Stimulated activated CD4-positive, alpha-beta T cell treated with anti-CD3 and anti-CD28 coated beads, Interleukin-2, amount 100 ng/mL, for 24 hours (primary cell): ENCODE measurements at regions not wholly inside any gene's neighbourhood (a gene's known extent, or its start where the extent isn't known, plus 50 kb on each side); places are given as distances from the start of the nearest gene placed in this dataset.
"Not testable (repeated sequence)": the region's sequence is repeated elsewhere in the genome, so short reads cannot be mapped to it uniquely, and the experiment has no call there.

ENCODE experiments used
- DNase-seq, 2 donors: peaks; one replicate each; pipeline ENCODE4 v3.0.0-alpha.2; 2020

GRCh38 chr6:63441266-63441956, 121.6 kb upstream of the LGSN start:
- peak in 1 of 2 donors; percentile 4 for DNase-seq

GRCh38 chr6:63442870-63443269, 123.1 kb upstream of the LGSN start:
- DNase-seq, result no peak

- no peak for DNase-seq
Observed at GRCh38 chr6:63444768-63445167, 125.0 kb upstream of the LGSN start.

GRCh38 chr6:63446405-63446804, 125.9 kb upstream of the LOC128125822 start:
- no peak for DNase-seq

GRCh38 chr6:63447134-63447533, 125.1 kb upstream of the LOC128125822 start:
- DNase-seq, result no peak

GRCh38 chr6:63448229-63448628, 124.1 kb upstream of the LOC128125822 start:
- no peak for DNase-seq

GRCh38 chr6:63449714-63450113, 122.6 kb upstream of the LOC128125822 start:
- no peak for DNase-seq

GRCh38 chr6:63451238-63451637, 121.0 kb upstream of the LOC128125822 start:
- DNase-seq, result no peak

- DNase-seq, result no peak
Observed at GRCh38 chr6:63452125-63452524, 120.2 kb upstream of the LOC128125822 start.

GRCh38 chr6:63456734-63457133, 115.5 kb upstream of the LOC128125822 start:
- no peak for DNase-seq

- no peak for DNase-seq
Observed at GRCh38 chr6:63458480-63459115, 113.7 kb upstream of the LOC128125822 start.

GRCh38 chr6:63459814-63460213, 112.5 kb upstream of the LOC128125822 start:
- no peak for DNase-seq

GRCh38 chr6:63460971-63461370, 111.3 kb upstream of the LOC128125822 start:
- no peak for DNase-seq

- DNase-seq, result no peak
Observed at GRCh38 chr6:63464060-63464459, 108.2 kb upstream of the LOC128125822 start.

GRCh38 chr6:63465750-63466149, 106.5 kb upstream of the LOC128125822 start:
- no peak for DNase-seq

- DNase-seq, result no peak
Observed at GRCh38 chr6:63466242-63466733, 106.0 kb upstream of the LOC128125822 start.

GRCh38 chr6:63467247-63467954, 104.9 kb upstream of the LOC128125822 start:
- no peak for DNase-seq

GRCh38 chr6:63471145-63471544, 101.1 kb upstream of the LOC128125822 start:
- DNase-seq, result not testable (repeated sequence)

GRCh38 chr6:63471654-63472053, 100.6 kb upstream of the LOC128125822 start:
- DNase-seq, result no peak

GRCh38 chr6:63475707-63476106, 96.6 kb upstream of the LOC128125822 start:
- no peak for DNase-seq

GRCh38 chr6:63476302-63476701, 96.0 kb upstream of the LOC128125822 start:
- DNase-seq, result no peak

- no peak for DNase-seq
Observed at GRCh38 chr6:63477422-63478040, 94.7 kb upstream of the LOC128125822 start.

GRCh38 chr6:63478734-63479133, 93.5 kb upstream of the LOC128125822 start:
- DNase-seq, result no peak
